ACC112 (cell line): ENCODE measurements at regions not wholly inside any gene's neighbourhood (a gene's known extent, or its start where the extent isn't known, plus 50 kb on each side); places are given as distances from the start of the nearest gene placed in this dataset.
"Not testable (repeated sequence)": the region's sequence is repeated elsewhere in the genome, so short reads cannot be mapped to it uniquely, and the experiment has no call there.

ENCODE experiments used
- H2AFZ ChIP-seq: fragments of 200-600 bp; sonication (generic); one replicate; pipeline ENCODE4 v1.6.0; 2017; ENCODE audit warnings: antibody characterized with exemption, low read length; ENCODE audit not compliant: unreplicated experiment
- H3K27ac ChIP-seq: fragments of 200-600 bp; sonication (generic); 2 replicates; pipeline ENCODE4 v1.5.1; 2014; ENCODE audit warnings: low read depth, mild to moderate bottlenecking, antibody characterized with exemption, low read length, moderate library complexity
- H3K27me3 ChIP-seq: fragments of 200-600 bp; sonication (generic); 2 replicates; pipeline ENCODE4 v1.6.1; 2014; ENCODE audit warnings: mild to moderate bottlenecking, antibody characterized with exemption, low read length, moderate library complexity, mixed read lengths; ENCODE audit not compliant: insufficient read depth
- H3K36me3 ChIP-seq: fragments of 200-600 bp; sonication (generic); 2 replicates; pipeline ENCODE4 v1.6.1; 2016; ENCODE audit warnings: mild to moderate bottlenecking, antibody characterized with exemption, low read length, moderate library complexity, mixed read lengths; ENCODE audit not compliant: insufficient read depth
- H3K4me1 ChIP-seq: fragments of 200-600 bp; sonication (generic); one replicate; pipeline ENCODE4 v1.6.1; 2016; ENCODE audit warnings: low read length, mixed read lengths; ENCODE audit not compliant: insufficient read depth, unreplicated experiment, control insufficient read depth
- H3K4me3 ChIP-seq: fragments of 200-600 bp; sonication (generic); 2 replicates; pipeline ENCODE4 v1.5.1; 2014; ENCODE audit warnings: mild to moderate bottlenecking, low read depth, low read length
- H3K79me2 ChIP-seq: fragments of 200-600 bp; sonication (generic); one replicate; pipeline ENCODE4 v1.6.0; 2016; ENCODE audit warnings: low read length; ENCODE audit not compliant: control insufficient read depth, unreplicated experiment, insufficient read depth

- H3K27ac ChIP-seq = no peak overlapping the region
- peaks cover 40% of the 10 kb centered on the region for H3K27me3 ChIP-seq
- no peaks in the 10 kb centered on the region for H3K79me2 ChIP-seq
- H3K4me1 ChIP-seq = no peaks in the 10 kb centered on the region
- H3K36me3 ChIP-seq = no peaks in the 10 kb centered on the region
- no peak overlapping the region for H3K4me3 ChIP-seq
- H2AFZ ChIP-seq = no peak overlapping the region
These were observed 264.1 kb downstream of the RPIA start for GRCh38 chr2:88955607-88956006.

- Histone ChIP-seq H3K36me3 (no peaks in the 10 kb centered on the region), H3K27ac (no peak overlapping the region), H3K27me3 (peaks cover 31% of the 10 kb centered on the region)
These were observed 268.2 kb downstream of the RPIA start for GRCh38 chr2:88959480-88960204.

GRCh38 chr2:88961323-88961722 is 269.9 kb downstream of the RPIA start:
- H3K36me3 ChIP-seq, H3K4me1 ChIP-seq, H3K4me3 ChIP-seq, H3K27ac ChIP-seq, H2AFZ ChIP-seq, H3K79me2 ChIP-seq: not testable (repeated sequence)
- peaks cover 24% of the 10 kb centered on the region for H3K27me3 ChIP-seq

More at GRCh38 chr2:88959480-88960204, 268.2 kb downstream of the RPIA start:
- Histone ChIP-seq H3K4me3 (no peak overlapping the region), H3K79me2 (no peaks in the 10 kb centered on the region), H2AFZ (no peak overlapping the region), H3K4me1 (no peaks in the 10 kb centered on the region)

GRCh38 chr2:88967844-88968243 is 276.4 kb downstream of the RPIA start:
- no peak overlapping the region for H3K4me3 ChIP-seq
- peaks cover 3% of the 10 kb centered on the region; the same call in 1 of the 2 replicates for H3K27me3 ChIP-seq
- no peaks in the 10 kb centered on the region for H3K4me1 ChIP-seq
- H2AFZ ChIP-seq = no peak overlapping the region
- H3K79me2 ChIP-seq = no peaks in the 10 kb centered on the region
- no peaks in the 10 kb centered on the region for H3K36me3 ChIP-seq
- H3K27ac ChIP-seq = no peak overlapping the region

GRCh38 chr2:88978011-88978410 is 286.5 kb downstream of the RPIA start:
- not testable (repeated sequence) for H3K36me3 ChIP-seq, H3K27me3 ChIP-seq, H3K4me3 ChIP-seq, H3K4me1 ChIP-seq, H3K79me2 ChIP-seq, H3K27ac ChIP-seq, H2AFZ ChIP-seq

- H3K4me3 ChIP-seq, H3K36me3 ChIP-seq, H3K27ac ChIP-seq, H3K4me1 ChIP-seq, H3K27me3 ChIP-seq, H3K79me2 ChIP-seq, H2AFZ ChIP-seq: not testable (repeated sequence)
These were observed 287.0 kb downstream of the RPIA start for GRCh38 chr2:88978446-88978845.

GRCh38 chr2:88984079-88984478 is 292.6 kb downstream of the RPIA start:
- H3K79me2 ChIP-seq, H3K4me1 ChIP-seq, H3K4me3 ChIP-seq, H3K27me3 ChIP-seq, H2AFZ ChIP-seq, H3K36me3 ChIP-seq, H3K27ac ChIP-seq: not testable (repeated sequence)

- not testable (repeated sequence) for H3K4me1 ChIP-seq, H2AFZ ChIP-seq, H3K4me3 ChIP-seq, H3K27me3 ChIP-seq, H3K79me2 ChIP-seq, H3K27ac ChIP-seq, H3K36me3 ChIP-seq
These were observed 295.4 kb downstream of the RPIA start for GRCh38 chr2:88986721-88987330.

GRCh38 chr2:88988617-88989016 is 297.1 kb downstream of the RPIA start:
- H3K36me3 ChIP-seq, H2AFZ ChIP-seq, H3K4me1 ChIP-seq, H3K79me2 ChIP-seq, H3K27me3 ChIP-seq, H3K4me3 ChIP-seq, H3K27ac ChIP-seq: not testable (repeated sequence)

GRCh38 chr2:88992819-88993218 is 301.3 kb downstream of the RPIA start:
- H3K4me3 ChIP-seq, H3K27ac ChIP-seq, H3K27me3 ChIP-seq, H3K4me1 ChIP-seq, H3K79me2 ChIP-seq, H2AFZ ChIP-seq, H3K36me3 ChIP-seq: not testable (repeated sequence)

GRCh38 chr2:88994856-88995255 is 303.4 kb downstream of the RPIA start:
- not testable (repeated sequence) for H3K27me3 ChIP-seq, H3K27ac ChIP-seq

More at GRCh38 chr2:88994856-88995255, 303.4 kb downstream of the RPIA start:
- not testable (repeated sequence) for H3K79me2 ChIP-seq, H3K4me3 ChIP-seq, H3K36me3 ChIP-seq, H3K4me1 ChIP-seq, H2AFZ ChIP-seq
